ENCODE measurements at regions not wholly inside any gene's neighbourhood (a gene's known extent, or its start where the extent isn't known, plus 50 kb on each side); places are given as distances from the start of the nearest gene placed in this dataset.
"Not testable (repeated sequence)": the region's sequence is repeated elsewhere in the genome, so short reads cannot be mapped to it uniquely, and the experiment has no call there.

DNA sequence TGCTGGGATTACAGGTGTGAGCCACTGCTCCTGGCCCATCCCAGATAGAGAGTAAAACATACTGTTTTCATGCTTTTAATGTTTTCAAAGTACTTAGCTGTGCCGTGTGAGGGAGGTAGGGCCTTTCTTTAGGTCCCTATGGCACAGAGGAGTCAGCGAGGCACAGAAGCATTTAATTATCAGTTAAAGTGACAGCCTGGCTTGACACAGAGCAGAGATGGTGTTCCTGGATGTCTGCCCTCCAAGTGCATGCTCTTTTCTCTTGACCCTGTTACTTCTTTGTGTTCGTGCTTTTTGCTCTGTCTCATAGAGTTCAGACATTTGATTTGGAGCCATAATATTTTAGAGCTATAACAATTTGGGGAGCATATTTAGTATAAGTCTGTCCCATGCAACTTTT, 199.5 kb downstream of the ANKRD36 start:
- H3K4me3 ChIP-seq, H3K27ac ChIP-seq, H3K27me3 ChIP-seq, H3K9me3 ChIP-seq, DNase-seq, H3K4me1 ChIP-seq, H3K36me3 ChIP-seq: not testable (repeated sequence)

DNA sequence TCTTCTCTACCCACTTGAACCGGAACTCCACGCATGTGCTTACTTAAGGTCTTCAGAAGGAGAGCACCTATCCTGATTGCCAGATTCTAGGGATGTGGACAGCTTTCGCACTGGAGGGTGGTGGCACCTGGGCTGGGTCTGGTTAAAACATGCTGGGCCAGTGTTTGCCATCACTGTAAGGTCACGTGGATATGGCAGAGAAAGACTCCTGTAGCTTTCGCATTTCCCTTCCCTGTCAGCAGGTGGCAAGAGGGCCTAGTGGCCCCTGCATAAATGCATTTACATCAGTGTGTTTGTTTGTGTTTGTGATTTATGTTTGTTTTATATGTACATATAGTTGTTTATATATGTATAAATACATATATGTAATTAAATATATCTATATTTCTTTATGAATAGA, 192.5 kb downstream of the ANKRD36 start:
- not testable (repeated sequence) for H3K36me3 ChIP-seq, H3K4me3 ChIP-seq, DNase-seq, H3K9me3 ChIP-seq, H3K27ac ChIP-seq, H3K4me1 ChIP-seq, H3K27me3 ChIP-seq

DNA sequence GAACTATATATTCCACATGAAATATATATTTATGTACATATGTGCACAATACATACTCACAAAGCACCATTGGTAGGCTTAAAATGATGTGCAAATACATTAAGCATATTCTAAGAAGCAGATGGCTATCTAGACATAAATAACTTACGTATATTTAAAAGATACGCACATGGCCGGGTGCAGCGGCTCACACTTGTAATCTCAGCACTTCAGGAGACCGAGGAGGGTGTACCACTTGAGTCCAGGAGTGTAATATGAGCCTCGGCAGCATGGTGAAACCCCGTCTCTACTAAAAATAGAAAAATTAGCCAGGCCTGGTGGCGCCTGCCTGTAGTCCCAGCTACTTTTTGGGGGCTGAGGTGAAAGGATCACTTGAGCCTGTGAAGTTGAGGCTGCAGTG, 189.9 kb downstream of the ANKRD36 start:
- not testable (repeated sequence) for H3K36me3 ChIP-seq, DNase-seq, H3K27ac ChIP-seq, H3K27me3 ChIP-seq, H3K9me3 ChIP-seq, H3K4me3 ChIP-seq, H3K4me1 ChIP-seq

DNA sequence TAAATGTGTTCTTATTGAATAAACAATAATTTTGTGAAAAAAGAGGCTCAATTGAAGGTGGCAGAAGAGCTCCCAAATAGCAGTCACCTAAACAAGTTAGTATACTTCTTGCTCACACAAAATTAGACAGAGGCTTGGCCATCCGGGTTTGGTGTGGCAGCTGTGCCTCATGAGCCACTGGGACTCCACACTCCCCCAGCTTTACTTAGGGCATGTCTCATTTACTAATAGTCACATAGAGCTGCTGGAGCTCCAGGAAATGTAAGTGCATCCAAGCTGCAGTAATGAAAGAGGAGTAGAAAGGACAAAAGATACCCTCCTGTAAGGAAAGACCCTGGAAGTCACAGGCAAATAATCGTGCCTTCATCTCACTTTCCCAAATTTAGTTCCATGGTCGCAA, 188.8 kb downstream of the ANKRD36 start:
- not testable (repeated sequence) for H3K27ac ChIP-seq, DNase-seq, H3K9me3 ChIP-seq, H3K4me1 ChIP-seq, H3K36me3 ChIP-seq, H3K27me3 ChIP-seq, H3K4me3 ChIP-seq

Small RNA genes in the stretch of these regions (small RNA-seq; reads per million reads assigned to genes)
- 0 reads per million in 2 donors for gene IGKV1OR2-11
- 0 reads per million in 2 donors for gene IGKV1OR2-6
- gene IGKV1OR2-9: 0 reads per million in 2 donors
- 0 reads per million in 2 donors for gene IGKV2OR2-8
- 0 reads per million in 2 donors for gene IGKV3OR2-5

Data from Peyer's patch (tissue), 4 donors.